Neuronal stem cell (in vitro differentiated cells): ENCODE measurements at regions not wholly inside any gene's neighbourhood (a gene's known extent, or its start where the extent isn't known, plus 50 kb on each side); places are given as distances from the start of the nearest gene placed in this dataset.

Source experiments
- DNase-seq: peaks from one replicate; pipeline ENCODE4 v3.0.0-alpha.2; 2013; ENCODE audit warnings: low spot score
- H2AFZ ChIP-seq: one replicate; pipeline ENCODE4 v1.6.1; 2013; ENCODE audit warnings: mild to moderate bottlenecking, low read length, inconsistent platforms
- H2AK5ac ChIP-seq: 2 replicates; pipeline ENCODE4 v1.6.1; 2013; ENCODE audit warnings: low read depth, mild to moderate bottlenecking, inconsistent platforms, low read length, moderate library complexity, mixed read lengths
- H2BK120ac ChIP-seq: 2 replicates; pipeline ENCODE4 v1.6.1; 2013; ENCODE audit warnings: low read depth, mild to moderate bottlenecking, inconsistent platforms, low read length, moderate library complexity, mixed read lengths
- H2BK12ac ChIP-seq: one replicate; pipeline ENCODE4 v1.6.1; 2013; ENCODE audit warnings: low read length, inconsistent platforms
- H2BK15ac ChIP-seq: 2 replicates; pipeline ENCODE4 v1.6.1; 2013; ENCODE audit warnings: mild to moderate bottlenecking, low read length, inconsistent platforms, mixed read lengths
- H2BK5ac ChIP-seq: one replicate; pipeline ENCODE4 v1.6.1; 2013; ENCODE audit warnings: inconsistent platforms, mild to moderate bottlenecking, low read length, moderate library complexity
- H3K14ac ChIP-seq: one replicate; pipeline ENCODE4 v1.6.1; 2013; ENCODE audit warnings: low read length, inconsistent platforms
- H3K18ac ChIP-seq: 2 replicates; pipeline ENCODE4 v1.6.1; 2013; ENCODE audit warnings: low read length, inconsistent platforms
- H3K23ac ChIP-seq: 2 replicates; pipeline ENCODE4 v1.6.1; 2013; ENCODE audit warnings: low read depth, mild to moderate bottlenecking, mixed read lengths, low read length, inconsistent platforms; ENCODE audit not compliant: poor library complexity
- H3K27ac ChIP-seq: replicated peaks from 3 replicates; pipeline ENCODE4 v1.5.1; 2013; ENCODE audit warnings: low read length, inconsistent platforms
- H3K27me3 ChIP-seq, 3 experiments: 2 replicates each; pipeline ENCODE4 v1.6.1; 2013; ENCODE audit warnings: low read length in 3 of 3, mild to moderate bottlenecking in 2 of 3, inconsistent platforms in 1 of 3, low read depth in 1 of 3, mixed read lengths in 1 of 3, moderate library complexity in 1 of 3; ENCODE audit not compliant: control insufficient read depth in 3 of 3, insufficient read depth in 3 of 3
- H3K36me3 ChIP-seq, 2 donors: replicated peaks in 1 of 2; 2 replicates each; pipeline ENCODE4 v1.6.1; 2013; ENCODE audit warnings: low read length in 2 of 2; ENCODE audit not compliant: control insufficient read depth in 2 of 2, insufficient read depth in 2 of 2
- H3K4ac ChIP-seq: 2 replicates; pipeline ENCODE4 v1.6.1; 2013; ENCODE audit warnings: inconsistent platforms, mild to moderate bottlenecking, low read length, moderate library complexity
- H3K4me1 ChIP-seq, 2 donors: 1 replicate in 1 of 2; 2 replicates in 1 of 2; pipeline ENCODE4 v1.6.1; 2013; ENCODE audit warnings: low read length in 2 of 2, low read depth in 1 of 2; ENCODE audit not compliant: control insufficient read depth in 2 of 2, insufficient read depth in 1 of 2
- H3K4me2 ChIP-seq: one replicate; pipeline ENCODE4 v1.6.1; 2013; ENCODE audit warnings: mild to moderate bottlenecking, low read length, inconsistent platforms; ENCODE audit not compliant: insufficient read depth, poor library complexity, severe bottlenecking
- H3K4me3 ChIP-seq, 2 donors: 2 replicates each; pipeline ENCODE4 v1.5.1; 2013; ENCODE audit warnings: low read length in 2 of 2, mild to moderate bottlenecking in 2 of 2, inconsistent platforms in 1 of 2, moderate library complexity in 1 of 2
- H3K79me1 ChIP-seq: one replicate; pipeline ENCODE4 v1.6.1; 2013; ENCODE audit warnings: low read depth, mild to moderate bottlenecking, inconsistent platforms, low read length, moderate library complexity
- H3K9ac ChIP-seq: one replicate; pipeline ENCODE4 v1.6.1; 2013; ENCODE audit warnings: mild to moderate bottlenecking, low read depth, low read length, inconsistent platforms; ENCODE audit not compliant: poor library complexity
- H3K9me3 ChIP-seq, 2 donors: replicated peaks in 1 of 2; 2 replicates each; pipeline versions ENCODE3 to v1.6.1; 2013; ENCODE audit warnings: low read length in 2 of 2, mild to moderate bottlenecking in 2 of 2, inconsistent platforms in 1 of 2, low read depth in 1 of 2, mixed read lengths in 1 of 2, moderate library complexity in 1 of 2; ENCODE audit not compliant: control insufficient read depth in 2 of 2, insufficient read depth in 1 of 2
- H4K8ac ChIP-seq: one replicate; pipeline ENCODE4 v1.6.1; 2013; ENCODE audit warnings: low read depth, mild to moderate bottlenecking, inconsistent platforms, low read length, moderate library complexity
- H4K91ac ChIP-seq: one replicate; pipeline ENCODE4 v1.6.1; 2013; ENCODE audit warnings: low read length, low read depth, mild to moderate bottlenecking, inconsistent platforms; ENCODE audit not compliant: poor library complexity
- WGBS, 2 donors: extraction: QIAGEN DNeasy Blood & Tissue Kit; methylation state at CpG; one replicate each; pipeline ENCODE4 v1.1.7; 2013; ENCODE audit warnings: missing lambda C conversion rate in 2 of 2, mixed read lengths in 1 of 2; ENCODE audit not compliant: insufficient read length in 2 of 2, insufficient replicate concordance in 1 of 2; ENCODE audit errors: extremely low coverage in 2 of 2; 5-methylcytosine and 5-hydroxymethylcytosine counted together

GRCh38 chr9:33722359-33722675 lies 73.0 kb upstream of the PRSS3 start:
- peaks cover 2% of the 10 kb centered on the region for H3K79me1 ChIP-seq
- WGBS, 2 donors, result no CpG with 5 or more reads among the region's 5 CpGs
- no peak for DNase-seq

GRCh38 chr9:33728613-33729012 lies 66.7 kb upstream of the PRSS3 start:
- WGBS, 2 donors, result no CpG with 5 or more reads among the region's 1 CpG
- no peak overlapping the region for H4K8ac ChIP-seq

More at GRCh38 chr9:33722359-33722675, 73.0 kb upstream of the PRSS3 start:
- no peak overlapping the region for H4K91ac ChIP-seq
- no peak overlapping the region for H3K23ac ChIP-seq
- H2BK5ac ChIP-seq, result no peak overlapping the region
- H2AFZ ChIP-seq, result no peak overlapping the region
- peaks cover 0 to 14% (median 0%) of the 10 kb centered on the region in 3 experiments for H3K27me3 ChIP-seq
- H4K8ac ChIP-seq, result no peak overlapping the region
- no peak overlapping the region for H3K4me2 ChIP-seq
- H2AK5ac ChIP-seq, result no peak overlapping the region
- H3K4me1 ChIP-seq, result peaks cover 0 to 2% of the 10 kb centered on the region in 2 donors
- no peak overlapping the region for H3K9ac ChIP-seq
- H2BK15ac ChIP-seq, result no peak overlapping the region
- no peak overlapping the region for H2BK12ac ChIP-seq
- no peak overlapping the region for H3K27ac ChIP-seq
- no peaks in the 10 kb centered on the region for H3K36me3 ChIP-seq
- H2BK120ac ChIP-seq, result no peak overlapping the region
- H3K4me3 ChIP-seq, result no peak overlapping the region
- no peak overlapping the region for H3K18ac ChIP-seq
- H3K4ac ChIP-seq, result no peak overlapping the region
- H3K14ac ChIP-seq, result no peak overlapping the region
- no peaks in the 10 kb centered on the region for H3K9me3 ChIP-seq

GRCh38 chr9:33731142-33731541 lies 64.2 kb upstream of the PRSS3 start:
- Histone ChIP-seq H3K27me3 (peaks cover 0 to 3% (median 0%) of the 10 kb centered on the region in 3 experiments), H4K8ac (no peak overlapping the region), H3K79me1 (no peaks in the 10 kb centered on the region), H3K18ac (no peak overlapping the region), H3K9ac (no peak overlapping the region), H2AK5ac (no peak overlapping the region), H2BK15ac (no peak overlapping the region), H3K23ac (no peak overlapping the region), H3K9me3 (no peaks in the 10 kb centered on the region), H2AFZ (no peak overlapping the region), H3K4ac (no peak overlapping the region), H3K36me3 (no peaks in the 10 kb centered on the region), H3K4me3 (no peak overlapping the region), H4K91ac (no peak overlapping the region), H2BK12ac (no peak overlapping the region), H3K4me2 (no peak overlapping the region), H3K14ac (no peak overlapping the region), H2BK5ac (no peak overlapping the region), H3K4me1 (peaks cover 0 to 8% of the 10 kb centered on the region in 2 donors), H3K27ac (no peak overlapping the region), H2BK120ac (no peak overlapping the region)
- DNase-seq, result no peak
- WGBS, 2 donors, result no CpG with 5 or more reads among the region's 4 CpGs

More at GRCh38 chr9:33728613-33729012, 66.7 kb upstream of the PRSS3 start:
- Histone ChIP-seq H3K9me3 (no peaks in the 10 kb centered on the region), H3K4ac (no peak overlapping the region), H3K27me3 (peaks cover 0 to 3% (median 0%) of the 10 kb centered on the region in 3 experiments), H3K79me1 (no peaks in the 10 kb centered on the region), H2BK15ac (no peak overlapping the region), H2AFZ (no peak overlapping the region), H2AK5ac (no peak overlapping the region), H3K4me3 (no peak overlapping the region), H4K91ac (no peak overlapping the region), H3K14ac (no peak overlapping the region), H3K18ac (no peak overlapping the region), H2BK5ac (no peak overlapping the region), H3K9ac (no peak overlapping the region), H3K4me2 (no peak overlapping the region), H3K36me3 (no peaks in the 10 kb centered on the region), H3K23ac (no peak overlapping the region), H2BK12ac (no peak overlapping the region), H2BK120ac (no peak overlapping the region), H3K4me1 (peaks cover 0 to 8% of the 10 kb centered on the region in 2 donors), H3K27ac (no peak overlapping the region)
- no peak for DNase-seq

- peaks cover 0 to 3% (median 0%) of the 10 kb centered on the region in 3 experiments for H3K27me3 ChIP-seq
- no peak overlapping the region for H2BK5ac ChIP-seq
- H2AFZ ChIP-seq, result no peak overlapping the region
- H3K18ac ChIP-seq, result no peak overlapping the region
- H3K27ac ChIP-seq, result no peak overlapping the region
- no CpG with 5 or more reads among the region's 2 CpGs for WGBS, 2 donors
- no peak overlapping the region for H2BK15ac ChIP-seq
- H2BK12ac ChIP-seq, result no peak overlapping the region
- H3K36me3 ChIP-seq, result no peaks in the 10 kb centered on the region
- H2BK120ac ChIP-seq, result no peak overlapping the region
- no peak overlapping the region for H3K9ac ChIP-seq
- no peak overlapping the region for H3K4me3 ChIP-seq
- H3K9me3 ChIP-seq, result no peaks in the 10 kb centered on the region
- H3K4me2 ChIP-seq, result no peak overlapping the region
- H3K4me1 ChIP-seq, result peaks cover 0 to 8% of the 10 kb centered on the region in 2 donors
- no peak overlapping the region for H2AK5ac ChIP-seq
- no peak overlapping the region for H3K4ac ChIP-seq
- no peak overlapping the region for H3K23ac ChIP-seq
- no peak overlapping the region for H3K14ac ChIP-seq
- no peaks in the 10 kb centered on the region for H3K79me1 ChIP-seq
- no peak overlapping the region for H4K91ac ChIP-seq
- DNase-seq, result no peak
- H4K8ac ChIP-seq, result no peak overlapping the region
These were observed 63.7 kb upstream of the PRSS3 start for GRCh38 chr9:33731625-33732024.
